ENCODE measurements at regions not wholly inside any gene's neighbourhood (a gene's known extent, or its start where the extent isn't known, plus 50 kb on each side); places are given as distances from the start of the nearest gene placed in this dataset.

- TF ChIP-seq CTCF (IDR thresholded peaks at IDR 0.05 in 8 of 11, conservative IDR thresholded peaks at IDR 0.05 in 3 of 11) (no peak), POLR2A (IDR thresholded peaks at IDR 0.05) (no peak)
Observed at GRCh38 chr18:38526922-38527321, 961.3 kb upstream of the CELF4 start.
